ENCODE measurements at regions not wholly inside any gene's neighbourhood (a gene's known extent, or its start where the extent isn't known, plus 50 kb on each side); places are given as distances from the start of the nearest gene placed in this dataset.

- Histone ChIP-seq H2BK12ac (ENCODE audit: low read depth, low read length) (no peak overlapping the region), H4K20me1 (replicated peaks in 1 of 2; ENCODE audit: control insufficient read depth in 1 of 2, insufficient read depth in 2 of 2, low read length in 2 of 2) (peaks cover 0 to 1% of the 10 kb centered on the region in 2 experiments), H3K4me1 (replicated peaks in 1 of 4; ENCODE audit: control insufficient read depth in 3 of 4, insufficient read depth in 4 of 4, low read length in 3 of 4) (no peaks in the 10 kb centered on the region), H3K9me3 (ENCODE audit: insufficient read depth in 2 of 2, low read depth in 1 of 2, low read length in 1 of 2) (no peaks in the 10 kb centered on the region), H2AFZ (ENCODE audit: low read length) (no peak overlapping the region), H3K23ac (ENCODE audit: insufficient read length) (no peak overlapping the region), H2BK120ac (replicated peaks; ENCODE audit: low read depth, low read length) (no peak overlapping the region), H3K27ac (ENCODE audit: low read depth, low read length) (no peak overlapping the region), H3K4ac (replicated peaks; ENCODE audit: insufficient read length, low read depth, low read length) (no peak overlapping the region), H3K14ac (ENCODE audit: insufficient read length) (no peak overlapping the region), H4K91ac (replicated peaks; ENCODE audit: insufficient read length, low read length) (no peak overlapping the region), H2BK15ac (ENCODE audit: low read length) (no peak overlapping the region), H3K27me3 (replicated peaks in 1 of 4; ENCODE audit: control insufficient read depth in 3 of 4, extremely low read depth in 1 of 4, insufficient read depth in 3 of 4, low read length in 3 of 4) (no peaks in the 10 kb centered on the region), H3K36me3 (ENCODE audit: control insufficient read depth in 2 of 4, insufficient read depth in 4 of 4, low read length in 3 of 4) (no peaks in the 10 kb centered on the region), H4K8ac (ENCODE audit: extremely low read depth, insufficient read depth, low read length) (no peak overlapping the region), H2AK5ac (ENCODE audit: low read depth, low read length) (no peak overlapping the region), H3K9ac (replicated peaks in 1 of 4; ENCODE audit: extremely low read depth in 1 of 4, low read depth in 3 of 4, low read length in 3 of 4) (no peak overlapping the region), H2BK5ac (ENCODE audit: low read depth, low read length) (no peak overlapping the region), H4K5ac (ENCODE audit: insufficient read length, low read depth, low read length) (no peak overlapping the region), H3K56ac (replicated peaks; ENCODE audit: insufficient read length, low read depth, low read length) (no peak overlapping the region), H3K23me2 (ENCODE audit: low read depth, low read length) (no peaks in the 10 kb centered on the region), H2BK20ac (ENCODE audit: low read length) (no peak overlapping the region), H3K18ac (ENCODE audit: extremely low read depth, low read length) (no peak overlapping the region), H3K4me3 (ENCODE audit: extremely low read depth in 1 of 4, insufficient read depth in 2 of 4, low read depth in 3 of 4, low read length in 4 of 4) (no peak overlapping the region), H3K79me1 (ENCODE audit: low read depth, low read length) (no peaks in the 10 kb centered on the region), H3K79me2 (ENCODE audit: control insufficient read depth in 1 of 2, insufficient read depth in 2 of 2, low read length in 2 of 2) (no peaks in the 10 kb centered on the region), H3K4me2 (ENCODE audit: insufficient read depth in 1 of 2, low read depth in 2 of 2, low read length in 2 of 2) (no peak overlapping the region)
- DNase-seq (ENCODE audit: low read depth in 1 of 2, low spot score in 2 of 2), result no peak
- WGBS, 2 experiments (ENCODE audit: extremely low coverage in 1 of 2, insufficient coverage in 1 of 2, insufficient read length in 1 of 2, insufficient replicate concordance in 2 of 2, low coverage in 1 of 2, low lambda C conversion rate in 2 of 2, missing lambda C conversion rate in 1 of 2), result 88% methylated on average over 7 of the region's 7 CpGs; no CpG with 5 or more reads in 1 of the 2 experiments
- ChIA-PET CTCF (ENCODE audit: partially characterized antibody) (interaction anchor here (1.1 kb wide), 1 partner anchor 233 kb away, joined by 3 read pairs; no protein-coding TSS in a partner anchor), POLR2A (ENCODE audit: partially characterized antibody) (no interaction called here)
- no peak for FAIRE-seq
- TF ChIP-seq ASH2L (IDR thresholded peaks at IDR 0.05; ENCODE audit: low read length) (no peak), CTCF (IDR thresholded peaks at IDR 0.05; ENCODE audit: control extremely low read depth in 1 of 3, insufficient read depth in 1 of 3, low read depth in 1 of 3, low read length in 3 of 3) (no peak), CREB1 (IDR thresholded peaks at IDR 0.05) (no peak), BRCA1 (IDR thresholded peaks at IDR 0.05; ENCODE audit: low read depth, low read length) (no peak), EZH2 (IDR thresholded peaks at IDR 0.05; ENCODE audit: low read depth, low read length, severe bottlenecking) (no peak), KDM1A (IDR thresholded peaks at IDR 0.05; ENCODE audit: borderline replicate concordance, low read length) (no peak), POU5F1 (IDR thresholded peaks at IDR 0.05; ENCODE audit: low read depth, low read length) (no peak), CTBP2 (IDR thresholded peaks at IDR 0.05; ENCODE audit: borderline replicate concordance, insufficient read depth, insufficient read length, low read length) (no peak), USF2 (IDR thresholded peaks at IDR 0.05; ENCODE audit: low read length) (no peak), MAFK (IDR thresholded peaks at IDR 0.05; ENCODE audit: low read depth, low read length) (no peak), TAF1 (IDR thresholded peaks at IDR 0.05; ENCODE audit: low read depth, low read length) (no peak)
These were observed 71.5 kb upstream of the VCX2 start for GRCh38 chrX:8242431-8243020.
